MM.1S (cell line): ENCODE measurements at regions not wholly inside any gene's neighbourhood (a gene's known extent, or its start where the extent isn't known, plus 50 kb on each side); places are given as distances from the start of the nearest gene placed in this dataset.

Experiments used
- DNase-seq: peaks from one replicate; pipeline ENCODE4 v3.0.0-alpha.2; 2015
- H2AFZ ChIP-seq: fragments of 300-600 bp; sonication (generic); 2 replicates; pipeline ENCODE4 v1.6.0; 2016; ENCODE audit warnings: antibody characterized with exemption, low read length
- H3F3A ChIP-seq: fragments of 300-600 bp; sonication (generic); 2 replicates; pipeline ENCODE4 v1.6.1; 2016; ENCODE audit warnings: mild to moderate bottlenecking, antibody characterized with exemption, low read length, moderate library complexity, mixed read lengths; ENCODE audit not compliant: insufficient read depth
- H3K27ac ChIP-seq: fragments of 300-600 bp; sonication (generic); 2 replicates; pipeline ENCODE4 v1.5.1; 2016; ENCODE audit warnings: mild to moderate bottlenecking, low read length
- H3K27me3 ChIP-seq: fragments of 300-600 bp; sonication (generic); replicated peaks from 2 replicates; pipeline ENCODE4 v1.6.0; 2016; ENCODE audit warnings: low read length; ENCODE audit not compliant: insufficient read depth
- H3K36me3 ChIP-seq: fragments of 300-600 bp; sonication (generic); replicated peaks from 2 replicates; pipeline ENCODE4 v1.6.1; 2016; ENCODE audit warnings: mild to moderate bottlenecking, low read length, mixed read lengths; ENCODE audit not compliant: insufficient read depth
- H3K4me1 ChIP-seq: fragments of 300-600 bp; sonication (generic); 2 replicates; pipeline ENCODE4 v1.6.1; 2016; ENCODE audit warnings: low read length, mixed read lengths
- H3K4me2 ChIP-seq: fragments of 300-600 bp; sonication (generic); 2 replicates; pipeline ENCODE4 v1.6.0; 2016; ENCODE audit warnings: low read depth, low read length
- H3K4me3 ChIP-seq: fragments of 300-600 bp; sonication (generic); 2 replicates; pipeline ENCODE4 v1.5.1; 2016; ENCODE audit warnings: low read length, mixed read lengths
- H3K79me2 ChIP-seq: fragments of 300-600 bp; sonication (generic); 2 replicates; pipeline ENCODE4 v1.6.1; 2016; ENCODE audit warnings: mixed run types, low read length, mixed read lengths
- H3K9ac ChIP-seq: fragments of 300-600 bp; sonication (generic); 2 replicates; pipeline ENCODE4 v1.6.1; 2016; ENCODE audit warnings: low read length, mixed read lengths
- H3K9me2 ChIP-seq: fragments of 300-600 bp; sonication (generic); replicated peaks from 2 replicates; pipeline ENCODE4 v1.6.1; 2016; ENCODE audit warnings: mild to moderate bottlenecking, low read length, mixed read lengths; ENCODE audit not compliant: insufficient read depth
- H3K9me3 ChIP-seq: fragments of 300-600 bp; sonication (generic); replicated peaks from 2 replicates; pipeline ENCODE4 v1.6.1; 2016; ENCODE audit warnings: mild to moderate bottlenecking, low read length, mixed read lengths; ENCODE audit not compliant: insufficient read depth
- H4K20me1 ChIP-seq: fragments of 300-600 bp; sonication (generic); 2 replicates; pipeline ENCODE4 v1.6.1; 2016; ENCODE audit warnings: mild to moderate bottlenecking, low read length, moderate library complexity, mixed read lengths; ENCODE audit not compliant: insufficient read depth
- CTCF ChIP-seq: fragments of 300-600 bp; sonication (generic); IDR thresholded peaks from 2 replicates; pipeline ENCODE4 v1.5.1; 2016; ENCODE audit warnings: antibody characterized with exemption, low read length, mixed read lengths
- EZH2 ChIP-seq: fragments of 300-600 bp; sonication (generic); optimal IDR thresholded peaks from 2 replicates; pipeline ENCODE3; 2017; ENCODE audit warnings: low read depth, mild to moderate bottlenecking, antibody characterized with exemption, low read length, mixed read lengths
- EZH2phosphoT487 ChIP-seq: fragments of 300-600 bp; sonication (generic); IDR thresholded peaks from 2 replicates; pipeline ENCODE4 v1.6.1; 2018; ENCODE audit warnings: antibody characterized with exemption, low read length

GRCh38 chr20:21002486-21002885, 103.7 kb downstream of the LINC00237 start:
- no peaks in the 10 kb centered on the region for H4K20me1 ChIP-seq
- no peak overlapping the region for H3K4me2 ChIP-seq
- H3K9me3 ChIP-seq, result no peaks in the 10 kb centered on the region
- H3K27me3 ChIP-seq, result no peaks in the 10 kb centered on the region
- H3K4me3 ChIP-seq, result no peak overlapping the region
- no peak overlapping the region for H3K9ac ChIP-seq
- H3K27ac ChIP-seq, result no peak overlapping the region
- no peak overlapping the region for H2AFZ ChIP-seq
- no peak for DNase-seq
- TF ChIP-seq EZH2 (no peak), EZH2phosphoT487 (no peak), CTCF (no peak)
- no peaks in the 10 kb centered on the region for H3K79me2 ChIP-seq
- H3F3A ChIP-seq, result no peaks in the 10 kb centered on the region
- H3K4me1 ChIP-seq, result no peaks in the 10 kb centered on the region
- H3K36me3 ChIP-seq, result no peaks in the 10 kb centered on the region
- H3K9me2 ChIP-seq, result no peaks in the 10 kb centered on the region

DNA sequence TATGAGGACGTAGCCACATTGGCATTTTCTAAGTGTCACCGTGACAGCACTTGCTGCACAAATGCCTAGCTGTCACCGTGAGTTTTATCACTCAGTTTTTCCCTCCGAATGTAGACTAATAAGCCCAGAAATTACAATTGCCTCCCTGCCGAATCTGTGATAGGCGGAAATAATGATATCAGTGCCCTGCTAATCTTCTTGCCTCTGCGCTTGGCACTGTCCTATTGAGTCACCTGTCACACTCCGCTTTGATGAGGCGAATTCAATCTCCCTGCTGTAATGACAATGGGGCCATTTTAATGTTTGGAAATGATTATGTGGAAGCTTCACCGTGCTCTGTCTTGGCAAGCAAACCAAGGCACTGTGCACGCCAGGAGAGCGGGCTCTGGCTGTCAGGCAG, 112.8 kb downstream of the LINC00237 start:
- TF ChIP-seq CTCF, result no peak
- TF ChIP-seq EZH2, result no peak
- no peak for TF ChIP-seq EZH2phosphoT487
- H4K20me1 ChIP-seq, result no peaks in the 10 kb centered on the region
- H3K27me3 ChIP-seq, result no peaks in the 10 kb centered on the region
- no peak overlapping the region for H3K4me3 ChIP-seq
- no peaks in the 10 kb centered on the region for H3K9me2 ChIP-seq
- no peak for DNase-seq
- H3K4me2 ChIP-seq, result no peak overlapping the region
- no peaks in the 10 kb centered on the region for H3K79me2 ChIP-seq
- no peak overlapping the region for H3K9ac ChIP-seq
- no peak overlapping the region for H2AFZ ChIP-seq
- H3K36me3 ChIP-seq, result no peaks in the 10 kb centered on the region
- H3F3A ChIP-seq, result no peaks in the 10 kb centered on the region
- no peaks in the 10 kb centered on the region for H3K4me1 ChIP-seq
- H3K9me3 ChIP-seq, result no peaks in the 10 kb centered on the region
- H3K27ac ChIP-seq, result no peak overlapping the region

GRCh38 chr20:20992686-20993360, 113.3 kb downstream of the LINC00237 start:
- no peak for DNase-seq
- Histone ChIP-seq H2AFZ (no peak overlapping the region), H4K20me1 (no peaks in the 10 kb centered on the region), H3K4me1 (no peaks in the 10 kb centered on the region), H3K79me2 (no peaks in the 10 kb centered on the region), H3K4me2 (no peak overlapping the region), H3K27me3 (no peaks in the 10 kb centered on the region), H3K4me3 (no peak overlapping the region), H3K9me3 (no peaks in the 10 kb centered on the region), H3K9ac (no peak overlapping the region), H3K27ac (no peak overlapping the region), H3K9me2 (no peaks in the 10 kb centered on the region), H3F3A (no peaks in the 10 kb centered on the region), H3K36me3 (no peaks in the 10 kb centered on the region)
- TF ChIP-seq CTCF (no peak), EZH2 (no peak), EZH2phosphoT487 (no peak)
